HL-60 (cell line): ENCODE measurements at regions not wholly inside any gene's neighbourhood (a gene's known extent, or its start where the extent isn't known, plus 50 kb on each side); places are given as distances from the start of the nearest gene placed in this dataset.

Source experiments
- DNase-seq, 2 experiments: peaks; one replicate each; pipeline ENCODE4 v3.0.0-alpha.2; 2010 to 2020; ENCODE audit warnings: low read depth in 1 of 2, low spot score in 1 of 2
- H3K27ac ChIP-seq: fragments of 250-450 bp; sonication (Bioruptor Pico); replicated peaks from 2 replicates; pipeline ENCODE4 v1.5.1; 2020; ENCODE audit warnings: mild to moderate bottlenecking, moderate library complexity
- H3K27me3 ChIP-seq: fragments of 250-450 bp; sonication (Bioruptor Pico); 2 replicates; pipeline ENCODE4 v1.5.1; 2021; ENCODE audit warnings: mild to moderate bottlenecking, moderate library complexity; ENCODE audit not compliant: insufficient read depth, poor library complexity, severe bottlenecking
- H3K4me3 ChIP-seq: replicated peaks from 2 replicates; pipeline ENCODE4 v1.5.1; 2011; ENCODE audit warnings: mild to moderate bottlenecking, control low read depth, low read length; ENCODE audit not compliant: insufficient read depth
- CTCF ChIP-seq: IDR thresholded peaks from one replicate; pipeline ENCODE4 v1.5.1; 2011; ENCODE audit warnings: low read length, control low read depth, inconsistent platforms; ENCODE audit not compliant: insufficient read depth
- GABPA ChIP-seq: IDR thresholded peaks from 2 replicates; pipeline ENCODE4 v1.6.1; 2012; ENCODE audit warnings: low read depth
- POLR2AphosphoS5 ChIP-seq: IDR thresholded peaks from 2 replicates; pipeline ENCODE4 v1.6.1; 2012; ENCODE audit warnings: low read depth
- REST ChIP-seq: IDR thresholded peaks from 2 replicates; pipeline ENCODE4 v1.6.1; 2012; ENCODE audit warnings: low read depth; ENCODE audit not compliant: insufficient replicate concordance
- SPI1 ChIP-seq: IDR thresholded peaks from 2 replicates; pipeline ENCODE4 v1.6.1; 2012; ENCODE audit warnings: low read depth, mild to moderate bottlenecking, borderline replicate concordance

GRCh38 chr5:1737790-1738405 is 61.7 kb downstream of the MRPL36 start:
- Histone ChIP-seq H3K4me3 (no peak overlapping the region), H3K27me3 (no peaks in the 10 kb centered on the region), H3K27ac (no peak overlapping the region)
- TF ChIP-seq POLR2AphosphoS5 (no peak), CTCF (peak; percentile 72)
- DNase-seq: peak; percentile 13 to 28

- no peak for DNase-seq
- Histone ChIP-seq H3K4me3 (no peak overlapping the region), H3K27ac (no peak overlapping the region), H3K27me3 (no peaks in the 10 kb centered on the region)
- TF ChIP-seq REST: no peak
- TF ChIP-seq SPI1: no peak
- TF ChIP-seq GABPA: no peak
- no peak for TF ChIP-seq CTCF
- no peak for TF ChIP-seq POLR2AphosphoS5
Measured at GRCh38 chr5:1736889-1737711, 62.5 kb downstream of the MRPL36 start.

- Histone ChIP-seq H3K27ac (no peak overlapping the region), H3K27me3 (no peaks in the 10 kb centered on the region), H3K4me3 (no peak overlapping the region)
- TF ChIP-seq SPI1 (no peak), GABPA (no peak), POLR2AphosphoS5 (no peak), REST (no peak), CTCF (no peak)
- no peak for DNase-seq
Measured at GRCh38 chr5:1736065-1736464, 63.6 kb downstream of the MRPL36 start.
